CD4-positive, alpha-beta T cell treated with Interleukin-6 for 4 hours (primary cell): ENCODE measurements at regions not wholly inside any gene's neighbourhood (a gene's known extent, or its start where the extent isn't known, plus 50 kb on each side); places are given as distances from the start of the nearest gene placed in this dataset.
A peak's percentile ranks its signal among the peaks of the same experiment; 100 is the strongest.

Experiments used
- DNase-seq: peaks from one replicate; pipeline ENCODE4 v3.0.0-alpha.2; 2020; ENCODE audit warnings: mixed read lengths

DNA sequence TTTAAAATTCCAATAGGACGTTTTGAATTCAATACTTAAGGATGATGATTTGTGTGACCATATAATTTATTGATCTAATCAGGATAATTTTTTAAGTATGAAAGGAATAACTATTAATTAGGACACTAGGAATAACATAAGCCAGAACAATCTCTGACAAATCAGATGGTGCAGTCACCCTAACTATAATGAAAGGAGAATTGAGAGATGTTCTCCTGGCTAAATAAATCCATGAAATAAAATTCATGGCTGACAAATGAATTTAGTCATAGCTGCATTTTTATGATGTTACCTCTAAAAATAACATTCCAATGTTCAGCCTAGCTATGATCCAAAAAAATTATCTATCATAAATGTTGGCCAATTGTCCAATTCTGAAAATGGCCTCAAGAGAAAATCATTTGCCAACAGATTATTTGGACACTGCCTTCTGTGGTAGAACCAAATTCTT lies 190.6 kb upstream of the NEIL3 start:
- no peak for DNase-seq

GRCh38 chr4:177119691-177120090 lies 190.0 kb upstream of the NEIL3 start:
- no peak for DNase-seq

GRCh38 chr4:177123811-177124210 lies 185.9 kb upstream of the NEIL3 start:
- no peak for DNase-seq

DNA sequence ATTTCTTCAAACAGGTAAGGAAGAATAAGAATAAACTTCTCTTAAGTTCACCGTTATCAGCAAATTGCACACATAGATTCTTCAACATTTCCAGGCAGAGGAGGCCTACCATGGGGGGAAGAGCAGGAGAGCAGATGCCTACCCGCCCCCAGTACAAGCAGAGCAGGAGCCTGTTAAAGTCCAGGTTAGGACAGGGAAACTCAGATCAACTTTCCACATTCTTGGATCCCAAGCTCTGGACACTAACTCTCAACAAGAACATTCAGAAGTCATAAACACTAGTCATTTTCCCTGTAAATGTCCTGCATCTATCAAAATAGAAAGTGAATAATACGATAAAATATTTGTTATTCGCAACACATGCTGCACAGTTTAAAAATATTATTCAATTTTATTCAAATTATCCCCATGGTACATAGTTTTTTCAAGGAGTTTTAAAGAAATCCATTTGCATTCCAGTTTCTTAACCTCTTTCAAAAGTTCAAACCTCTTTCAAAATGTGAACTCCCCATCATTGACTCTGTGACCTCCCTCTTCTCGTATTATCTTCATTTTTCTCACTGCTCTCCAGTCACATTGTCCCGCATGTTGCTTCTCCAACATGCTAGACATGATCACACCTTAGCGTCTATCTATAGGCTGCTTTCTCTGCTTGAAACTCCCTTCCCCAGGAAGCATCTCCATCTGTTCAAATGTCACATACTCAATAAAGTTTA lies 185.2 kb upstream of the NEIL3 start:
- DNase-seq, result no peak

- no peak for DNase-seq
These were observed 184.0 kb upstream of the NEIL3 start for GRCh38 chr4:177125656-177126055.

DNA sequence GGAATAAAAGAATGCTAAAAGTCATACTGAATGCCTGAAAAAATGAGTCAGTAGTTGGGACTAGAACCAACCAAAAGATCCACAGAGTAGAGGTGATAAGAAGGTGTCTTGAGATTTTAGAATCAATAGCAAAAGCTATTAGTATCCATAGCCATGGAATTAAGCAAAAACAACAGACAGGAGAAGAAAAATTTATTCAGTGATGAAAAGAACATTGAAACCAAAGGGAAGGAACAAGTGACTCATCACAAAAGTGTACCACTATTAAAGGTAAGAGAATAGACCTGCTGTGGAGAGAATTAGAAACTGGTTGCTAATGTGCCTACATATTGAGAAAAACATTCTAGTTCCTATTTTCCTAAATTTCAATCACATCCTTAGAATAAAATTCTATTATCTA lies 182.0 kb upstream of the NEIL3 start:
- no peak for DNase-seq

DNA sequence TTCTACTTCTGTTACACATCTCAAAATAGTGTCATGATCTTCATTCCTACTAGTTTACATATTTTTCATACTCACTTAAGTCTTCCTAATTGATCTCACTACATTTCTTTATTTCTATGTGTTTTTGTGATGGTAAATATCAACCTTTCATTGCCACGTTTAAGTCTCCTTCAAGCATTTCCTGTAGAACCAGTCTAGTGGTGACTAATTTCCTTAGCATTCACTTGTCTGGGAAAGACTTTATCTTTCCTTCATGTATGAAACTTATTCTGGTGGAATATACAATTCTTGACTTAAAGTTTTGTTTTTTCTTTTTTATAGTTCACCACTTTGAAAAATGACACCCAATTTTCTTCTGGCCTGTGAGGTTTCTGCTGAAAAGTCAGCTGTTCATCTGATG lies 181.4 kb upstream of the NEIL3 start:
- DNase-seq, result no peak

GRCh38 chr4:177131736-177132135 lies 177.9 kb upstream of the NEIL3 start:
- no peak for DNase-seq

- DNase-seq, result no peak
These were observed 162.0 kb upstream of the NEIL3 start for GRCh38 chr4:177147668-177148067.

GRCh38 chr4:177155454-177155853 lies 154.2 kb upstream of the NEIL3 start:
- DNase-seq, result no peak

GRCh38 chr4:177159600-177159999 lies 150.1 kb upstream of the NEIL3 start:
- peak; percentile 1 for DNase-seq

GRCh38 chr4:177161781-177162180 lies 147.9 kb upstream of the NEIL3 start:
- DNase-seq, result no peak

DNA sequence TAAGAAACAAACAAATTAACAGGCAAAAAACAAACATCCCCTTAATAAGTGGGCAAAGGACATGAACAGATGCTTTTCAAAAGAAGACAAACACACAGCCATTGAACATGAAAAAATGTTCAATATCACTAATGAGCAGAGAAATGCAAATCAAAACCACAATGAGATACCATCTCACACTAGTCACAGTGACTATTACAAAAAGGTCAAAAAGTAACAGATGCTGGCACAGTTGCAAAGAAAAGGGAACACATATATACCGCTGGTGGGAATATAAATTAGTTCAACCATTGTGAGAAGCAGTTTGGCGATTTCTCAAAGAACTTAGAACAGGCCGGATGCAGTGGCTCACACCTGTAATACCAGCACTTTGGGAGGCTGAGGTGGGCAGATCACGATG lies 146.1 kb upstream of the NEIL3 start:
- no peak for DNase-seq

GRCh38 chr4:177171588-177171987 lies 138.1 kb upstream of the NEIL3 start:
- DNase-seq, result no peak

DNA sequence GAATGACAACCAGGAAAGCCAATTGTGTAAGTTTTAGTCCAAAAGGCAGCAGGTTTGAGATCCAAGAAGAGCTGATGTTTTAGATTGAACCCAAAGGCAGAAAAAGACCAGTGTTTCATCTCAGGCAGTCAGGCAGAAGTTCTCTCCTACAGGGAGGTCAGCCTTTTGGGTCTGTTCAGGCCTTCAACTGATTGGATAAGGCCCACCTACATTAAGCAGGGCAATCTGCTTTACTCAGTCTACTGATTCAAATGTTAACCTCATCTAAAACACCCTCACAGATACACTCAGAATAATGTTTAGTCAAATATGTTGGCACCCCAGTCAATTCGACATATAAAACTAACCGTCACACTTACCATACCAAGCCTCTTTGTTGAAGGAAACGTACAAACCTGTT lies 134.2 kb upstream of the NEIL3 start:
- DNase-seq, result no peak

GRCh38 chr4:177177541-177178081 lies 132.1 kb upstream of the NEIL3 start:
- no peak for DNase-seq

DNA sequence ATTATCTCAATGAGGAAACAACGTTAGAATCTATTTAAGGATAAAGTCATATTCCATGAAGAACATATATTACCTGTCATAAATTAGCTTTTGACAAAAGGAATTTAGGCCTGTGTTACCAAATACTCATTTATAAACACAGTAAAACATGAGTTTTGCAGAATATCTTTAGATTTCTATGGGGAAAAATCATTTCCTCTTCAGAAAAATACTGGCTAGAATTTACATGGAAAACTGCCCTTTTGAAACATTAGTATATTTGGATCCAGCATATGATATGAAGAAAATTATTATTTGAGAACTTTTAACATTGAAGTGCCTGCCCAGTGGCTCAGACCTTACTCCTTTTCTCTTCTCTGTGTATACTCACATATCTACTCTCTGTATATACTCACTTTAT lies 131.4 kb upstream of the NEIL3 start:
- no peak for DNase-seq

DNA sequence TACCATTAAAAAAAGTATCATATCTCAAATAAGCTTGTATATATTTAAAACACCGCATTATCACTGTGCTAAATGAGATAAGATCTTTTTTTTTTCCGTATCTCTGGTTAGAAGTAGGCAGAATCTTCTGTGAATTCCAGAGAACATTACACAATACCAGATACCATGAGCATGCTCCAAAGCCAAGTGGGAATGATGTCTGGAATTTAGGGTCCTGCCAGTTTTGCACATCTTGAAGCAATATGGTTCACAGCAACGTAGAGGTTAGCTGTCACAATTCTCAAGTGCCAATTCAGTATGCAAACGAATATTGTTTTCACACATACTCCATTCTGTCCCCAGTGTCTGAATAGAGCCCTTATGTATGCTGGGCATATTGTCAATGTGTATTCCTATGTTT lies 127.5 kb upstream of the NEIL3 start:
- no peak for DNase-seq

GRCh38 chr4:177182728-177183127 lies 126.9 kb upstream of the NEIL3 start:
- no peak for DNase-seq

DNA sequence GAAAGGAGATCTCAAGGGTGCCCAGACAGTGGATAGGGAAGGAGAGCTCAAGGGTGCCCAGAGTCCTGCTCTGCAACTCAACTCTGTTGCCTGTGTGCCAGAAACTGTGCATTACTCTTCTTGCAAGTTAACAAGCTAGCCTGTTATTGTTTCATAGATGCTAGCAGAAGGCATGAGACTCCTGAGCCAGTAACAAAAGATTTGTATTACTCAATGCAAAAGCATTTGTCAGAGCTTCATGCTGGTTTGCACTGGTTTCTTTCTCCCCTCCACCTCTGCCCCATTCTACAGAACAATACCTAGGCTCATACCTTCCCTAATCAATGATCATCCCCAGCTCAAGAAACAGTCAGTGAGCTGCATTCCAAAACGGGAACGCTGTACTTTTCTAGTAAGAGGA lies 124.5 kb upstream of the NEIL3 start:
- no peak for DNase-seq

DNA sequence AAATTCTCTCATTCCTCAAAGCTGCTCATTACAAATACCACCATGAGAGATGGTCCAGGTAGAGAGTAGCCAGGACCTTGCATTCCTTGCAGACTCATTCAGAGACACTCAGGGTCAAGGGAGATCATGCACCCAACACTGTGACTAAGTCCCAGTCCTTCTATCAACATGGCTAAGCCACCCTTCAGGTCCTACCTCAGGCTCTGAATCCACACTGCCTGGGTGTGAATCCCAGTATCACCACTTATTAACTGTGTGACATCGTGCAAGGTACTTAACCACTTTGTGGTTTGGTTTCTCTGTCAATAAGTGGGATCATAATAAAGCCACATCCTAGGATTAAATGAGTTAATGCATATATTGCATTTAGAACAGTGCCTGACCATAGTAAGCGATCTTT lies 124.1 kb upstream of the NEIL3 start:
- no peak for DNase-seq

- DNase-seq, result no peak
These were observed 122.3 kb upstream of the NEIL3 start for GRCh38 chr4:177187371-177187770.

GRCh38 chr4:177190995-177191580 lies 118.6 kb upstream of the NEIL3 start:
- DNase-seq, result no peak

DNA sequence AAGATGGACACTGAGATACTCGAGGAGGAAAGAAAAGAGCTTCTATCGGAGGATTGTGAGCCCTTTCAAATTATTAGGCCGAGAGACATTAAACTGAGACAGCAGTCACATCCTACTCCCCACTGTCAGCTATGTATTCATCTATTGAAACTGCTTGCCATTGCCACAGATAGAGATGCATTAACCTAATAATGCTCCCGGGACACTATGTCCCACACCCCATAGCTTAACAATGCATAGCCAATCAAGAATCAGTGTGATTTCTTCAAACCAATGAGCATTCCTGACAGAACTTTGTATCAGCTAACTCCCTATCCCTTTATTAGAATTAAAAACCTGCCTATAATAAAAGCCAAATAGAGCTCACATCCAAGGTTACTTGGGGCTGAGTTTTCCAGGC lies 118.1 kb upstream of the NEIL3 start:
- DNase-seq, result no peak

GRCh38 chr4:177191991-177192390 lies 117.7 kb upstream of the NEIL3 start:
- no peak for DNase-seq
